PC-9 (cell line): ENCODE measurements at regions not wholly inside any gene's neighbourhood (a gene's known extent, or its start where the extent isn't known, plus 50 kb on each side); places are given as distances from the start of the nearest gene placed in this dataset.

ENCODE experiments used
- BruUV-seq: library from RNA; stranded (reverse); fragments of 400-500 nt; replicated peaks from 2 replicates; lab custom pipeline; 2021; lab: Mats Ljungman, UMichigan
- CTCF ChIA-PET: fragments of 300-600 bp; sonication (Branson Sonifier 250); formaldehyde crosslinking; loops from one replicate; lab custom pipeline; 2022; ENCODE audit warnings: antibody characterized with exemption; lab: Charles Lee
- POLR2A ChIA-PET: fragments of 300-600 bp; sonication (Branson Sonifier 250); formaldehyde crosslinking; loops from one replicate; lab custom pipeline; 2022; ENCODE audit warnings: antibody characterized with exemption; ENCODE audit not compliant: unreplicated experiment; lab: Charles Lee
- DNase-seq, 2 experiments: peaks; one replicate each; pipeline versions ENCODE4 v3.0.0 to v3.0.0-alpha.2; 2015 to 2022; ENCODE audit warnings: mixed read lengths in 1 of 2
- H2AFZ ChIP-seq: fragments of 200-600 bp; sonication (generic); 2 replicates; pipeline ENCODE4 v1.8.1; 2017; ENCODE audit warnings: antibody characterized with exemption
- H3F3A ChIP-seq: fragments of 200-600 bp; sonication (generic); 2 replicates; pipeline ENCODE4 v1.8.1; 2017; ENCODE audit warnings: antibody characterized with exemption, mild to moderate bottlenecking, low read depth; ENCODE audit not compliant: insufficient read depth
- H3K27ac ChIP-seq: fragments of 200-600 bp; sonication (generic); 2 replicates; pipeline ENCODE4 v1.6.1; 2016; ENCODE audit warnings: mixed run types
- H3K27me3 ChIP-seq: fragments of 200-600 bp; sonication (generic); 2 replicates; pipeline ENCODE4 v1.6.1; 2016; ENCODE audit warnings: low read depth, mixed run types; ENCODE audit not compliant: insufficient read depth
- H3K36me3 ChIP-seq: fragments of 200-600 bp; sonication (generic); 2 replicates; pipeline ENCODE4 v1.6.1; 2016; ENCODE audit warnings: low read depth, mixed run types
- H3K4me1 ChIP-seq: fragments of 200-600 bp; sonication (generic); replicated peaks from 2 replicates; pipeline ENCODE4 v1.6.1; 2016; ENCODE audit warnings: mixed run types; ENCODE audit not compliant: insufficient read depth
- H3K4me2 ChIP-seq: fragments of 200-600 bp; sonication (generic); 2 replicates; pipeline ENCODE4 v1.6.1; 2017; ENCODE audit warnings: mixed run types
- H3K4me3 ChIP-seq: fragments of 200-600 bp; sonication (generic); 2 replicates; pipeline ENCODE4 v1.6.1; 2016; ENCODE audit warnings: mixed run types
- H3K79me2 ChIP-seq: fragments of 200-600 bp; sonication (generic); 2 replicates; pipeline ENCODE4 v1.6.1; 2017; ENCODE audit warnings: low read depth, mixed run types
- H3K9me2 ChIP-seq: fragments of 200-600 bp; sonication (generic); 2 replicates; pipeline ENCODE4 v1.8.1; 2017; ENCODE audit warnings: mild to moderate bottlenecking; ENCODE audit not compliant: insufficient read depth
- H3K9me3 ChIP-seq: fragments of 200-600 bp; sonication (generic); 2 replicates; pipeline ENCODE4 v1.8.1; 2016; ENCODE audit warnings: low read depth; ENCODE audit not compliant: insufficient read depth
- H4K20me1 ChIP-seq: fragments of 200-600 bp; sonication (generic); 2 replicates; pipeline ENCODE4 v1.8.1; 2017; ENCODE audit not compliant: insufficient read depth
- CTCF ChIP-seq: fragments of 200-600 bp; sonication (generic); conservative IDR thresholded peaks from 2 replicates; pipeline ENCODE4 v1.6.1; 2017; ENCODE audit warnings: mixed run types, antibody characterized with exemption, mild to moderate bottlenecking, moderate library complexity
- EZH2 ChIP-seq: fragments of 200-600 bp; sonication (generic); IDR thresholded peaks from 2 replicates; pipeline ENCODE4 v1.8.0; 2017; ENCODE audit warnings: antibody characterized with exemption, low read depth
- intact Hi-C: fragments of 100-400 bp; cut with micrococcal nuclease; formaldehyde crosslinking; loops from one replicate; pipeline ENCODE4 v1.10.0; 2022; ENCODE audit not compliant: unreplicated experiment

GRCh38 chr6:163886428-163886827 is 471.9 kb downstream of the QKI start:
- DNase-seq, result no peak
- Histone ChIP-seq H3K9me3 (no peaks in the 10 kb centered on the region), H3K27me3 (0 out of 2 replicates have a peak, but pooled peaks cover 2% of the 10 kb centered on the region), H3K9me2 (no peaks in the 10 kb centered on the region), H3K27ac (no peak overlapping the region), H3K4me2 (no peak overlapping the region), H3K4me3 (no peak overlapping the region), H3F3A (no peaks in the 10 kb centered on the region), H3K36me3 (no peaks in the 10 kb centered on the region), H3K79me2 (no peaks in the 10 kb centered on the region), H2AFZ (no peak overlapping the region), H3K4me1 (no peaks in the 10 kb centered on the region), H4K20me1 (no peaks in the 10 kb centered on the region)
- POLR2A ChIA-PET, result no interaction called here
- TF ChIP-seq EZH2, result no peak
- no peak for TF ChIP-seq CTCF
- BruUV-seq, result no TSS peak
- intact Hi-C loops, result no loop called here
- CTCF ChIA-PET, result no interaction called here

DNA sequence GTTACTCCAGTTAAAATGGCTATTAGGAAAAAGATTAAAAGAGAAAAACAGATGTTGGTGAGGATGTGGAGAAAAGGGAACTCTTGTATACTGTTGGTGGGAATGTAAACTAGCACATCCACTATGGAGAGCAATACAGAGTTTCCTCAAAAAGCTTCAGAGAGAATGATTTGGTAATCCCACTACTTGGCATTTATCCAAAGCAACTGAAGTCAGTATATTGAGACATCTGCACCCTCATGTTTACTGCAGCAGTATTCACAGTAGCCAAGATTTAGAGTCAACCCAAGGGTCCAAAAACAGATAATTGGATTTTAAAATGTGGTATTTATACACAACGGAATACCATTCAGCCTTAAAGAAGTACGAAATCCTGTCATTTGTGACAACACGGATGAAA is 469.5 kb downstream of the QKI start:
- ChIA-PET CTCF (no interaction called here), POLR2A (no interaction called here)
- Histone ChIP-seq H3K36me3 (no peaks in the 10 kb centered on the region), H3K27me3 (no peaks in the 10 kb centered on the region), H3K79me2 (no peaks in the 10 kb centered on the region), H3K9me2 (no peaks in the 10 kb centered on the region), H2AFZ (no peak overlapping the region), H3K27ac (no peak overlapping the region), H3K9me3 (no peaks in the 10 kb centered on the region), H4K20me1 (no peaks in the 10 kb centered on the region), H3K4me3 (no peak overlapping the region), H3F3A (no peaks in the 10 kb centered on the region), H3K4me2 (no peak overlapping the region), H3K4me1 (no peaks in the 10 kb centered on the region)
- no peak for TF ChIP-seq CTCF
- no peak for TF ChIP-seq EZH2
- DNase-seq, result no peak
- BruUV-seq, result no TSS peak
- intact Hi-C loops, result no loop called here

- Histone ChIP-seq H4K20me1 (no peaks in the 10 kb centered on the region), H2AFZ (no peak overlapping the region), H3K79me2 (no peaks in the 10 kb centered on the region), H3F3A (no peaks in the 10 kb centered on the region), H3K9me3 (no peaks in the 10 kb centered on the region), H3K27ac (no peak overlapping the region), H3K4me1 (no peaks in the 10 kb centered on the region), H3K4me3 (no peak overlapping the region), H3K4me2 (no peak overlapping the region), H3K9me2 (no peaks in the 10 kb centered on the region), H3K36me3 (no peaks in the 10 kb centered on the region), H3K27me3 (peaks cover 8% of the 10 kb centered on the region)
- intact Hi-C loops, result no loop called here
- POLR2A ChIA-PET, result no interaction called here
- no peak for DNase-seq
- TF ChIP-seq EZH2 (no peak), CTCF (no peak)
- BruUV-seq, result no TSS peak
- CTCF ChIA-PET, result no interaction called here
These were observed 464.2 kb downstream of the QKI start for GRCh38 chr6:163878698-163879097.
